ENCODE measurements at regions not wholly inside any gene's neighbourhood (a gene's known extent, or its start where the extent isn't known, plus 50 kb on each side); places are given as distances from the start of the nearest gene placed in this dataset.

- no peak for TF ChIP-seq CTCF (IDR thresholded peaks at IDR 0.05; ENCODE audit: insufficient read depth, low read depth, low read length)
- H3K4me3 ChIP-seq (ENCODE audit: low read depth, low read length) = no peak overlapping the region
- DNase-seq (ENCODE audit: low read depth) = no peak
Measured at GRCh38 chr2:78318275-78318674, 707.2 kb upstream of the REG3G start.

- no peak overlapping the region for H3K4me3 ChIP-seq (ENCODE audit: low read depth, low read length)
- no peak for TF ChIP-seq CTCF (IDR thresholded peaks at IDR 0.05; ENCODE audit: insufficient read depth, low read depth, low read length)
- DNase-seq (ENCODE audit: low read depth) = no peak
Measured at GRCh38 chr2:78330193-78330592, 695.3 kb upstream of the REG3G start.

GRCh38 chr2:78351208-78351607 lies 674.3 kb upstream of the REG3G start:
- TF ChIP-seq CTCF (IDR thresholded peaks at IDR 0.05; ENCODE audit: insufficient read depth, low read depth, low read length) = no peak
- no peak for DNase-seq (ENCODE audit: low read depth)
- H3K4me3 ChIP-seq (ENCODE audit: low read depth, low read length) = no peak overlapping the region

- H3K4me3 ChIP-seq (ENCODE audit: low read depth, low read length) = no peak overlapping the region
- no peak for TF ChIP-seq CTCF (IDR thresholded peaks at IDR 0.05; ENCODE audit: insufficient read depth, low read depth, low read length)
- no peak for DNase-seq (ENCODE audit: low read depth)
Measured at GRCh38 chr2:78353168-78353567, 672.3 kb upstream of the REG3G start.

- no peak overlapping the region for H3K4me3 ChIP-seq (ENCODE audit: low read depth, low read length)
- no peak for TF ChIP-seq CTCF (IDR thresholded peaks at IDR 0.05; ENCODE audit: insufficient read depth, low read depth, low read length)
- no peak for DNase-seq (ENCODE audit: low read depth)
Measured at GRCh38 chr2:78355967-78356366, 669.5 kb upstream of the REG3G start.

GRCh38 chr2:78383576-78383975 lies 641.9 kb upstream of the REG3G start:
- no peak for DNase-seq (ENCODE audit: low read depth)
- no peak overlapping the region for H3K4me3 ChIP-seq (ENCODE audit: low read depth, low read length)

More at GRCh38 chr2:78383576-78383975, 641.9 kb upstream of the REG3G start:
- TF ChIP-seq CTCF (IDR thresholded peaks at IDR 0.05; ENCODE audit: insufficient read depth, low read depth, low read length) = no peak

All from fibroblast of villous mesenchyme (primary cell).